ENCODE measurements at regions not wholly inside any gene's neighbourhood (a gene's known extent, or its start where the extent isn't known, plus 50 kb on each side); places are given as distances from the start of the nearest gene placed in this dataset.

DNA sequence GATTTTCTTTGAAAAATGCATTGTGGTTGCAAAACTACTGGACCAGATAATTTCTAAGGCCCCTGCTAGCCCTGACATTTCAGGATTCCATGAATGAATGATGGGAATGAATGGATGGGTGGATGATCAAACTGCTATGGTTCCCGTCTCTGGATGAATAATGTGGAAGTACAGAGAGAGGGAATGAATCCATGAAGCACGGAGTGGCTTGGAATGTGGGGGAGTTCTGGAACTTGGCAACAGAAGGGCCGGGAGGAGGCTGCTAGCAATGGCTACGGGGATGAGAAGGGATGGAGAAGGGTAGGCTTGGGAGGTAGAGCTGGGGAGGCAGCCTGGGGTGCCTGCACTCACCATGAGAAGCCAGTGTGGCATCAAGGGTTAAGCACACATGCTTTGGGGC, 84.8 kb downstream of the NCR2 start:
- H3K4me1 ChIP-seq (ENCODE audit: control insufficient read depth, insufficient read depth, low read length): no peaks in the 10 kb centered on the region
- DNase-seq (no peak), ATAC-seq (no peak)
- intact Hi-C loops (cut with DNase I): loop anchor here (5.0 to 10.0 kb wide), 4 partner anchors 45 to 175 kb away; no protein-coding TSS in a partner anchor
- H3K9me3 ChIP-seq (ENCODE audit: control insufficient read depth, low read length): peaks cover 2% of the 10 kb centered on the region
- WGBS: 68% methylated on average over 4 of the region's 4 CpGs
- no peak overlapping the region for H3K27ac ChIP-seq (ENCODE audit: low read length)
- no peak overlapping the region for H3K4me3 ChIP-seq (ENCODE audit: low read length)
- no peaks in the 10 kb centered on the region for H3K27me3 ChIP-seq (ENCODE audit: control insufficient read depth, insufficient read depth)

DNA sequence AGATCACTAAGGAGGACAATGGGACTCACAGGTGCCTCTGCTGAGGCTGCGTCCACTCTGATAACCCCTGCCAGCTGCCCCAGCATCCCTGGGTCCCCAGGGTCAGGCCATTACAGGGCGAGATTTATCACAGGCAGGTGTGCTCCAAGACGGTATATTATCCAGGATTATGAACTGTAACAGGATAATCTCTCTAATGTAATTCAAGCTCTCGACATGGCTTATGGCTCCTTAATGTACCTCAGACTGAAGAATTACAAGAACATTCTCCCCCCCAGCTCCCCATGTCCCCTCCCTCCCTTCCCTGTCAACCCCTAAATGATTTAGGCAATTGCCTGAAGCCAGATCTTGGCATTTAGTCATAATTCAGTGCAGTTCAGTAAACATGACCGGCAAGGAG, 86.8 kb downstream of the NCR2 start:
- H3K4me3 ChIP-seq (ENCODE audit: low read length): no peak overlapping the region
- peaks cover 2% of the 10 kb centered on the region for H3K9me3 ChIP-seq (ENCODE audit: control insufficient read depth, low read length)
- H3K27me3 ChIP-seq (ENCODE audit: control insufficient read depth, insufficient read depth): no peaks in the 10 kb centered on the region
- 75% methylated on average over 5 of the region's 5 CpGs for WGBS
- DNase-seq (no peak), ATAC-seq (no peak)
- intact Hi-C loops (cut with DNase I): loop anchor here (5.0 to 10.0 kb wide), 4 partner anchors 47 to 173 kb away; no protein-coding TSS in a partner anchor
- H3K4me1 ChIP-seq (ENCODE audit: control insufficient read depth, insufficient read depth, low read length): no peaks in the 10 kb centered on the region
- no peak overlapping the region for H3K27ac ChIP-seq (ENCODE audit: low read length)

GRCh38 chr6:41423002-41423401, 87.6 kb downstream of the NCR2 start:
- Histone ChIP-seq H3K27ac (ENCODE audit: low read length) (no peak overlapping the region), H3K4me3 (ENCODE audit: low read length) (no peak overlapping the region), H3K9me3 (ENCODE audit: control insufficient read depth, low read length) (peaks cover 2% of the 10 kb centered on the region), H3K4me1 (ENCODE audit: control insufficient read depth, insufficient read depth, low read length) (peaks cover 1% of the 10 kb centered on the region), H3K27me3 (ENCODE audit: control insufficient read depth, insufficient read depth) (no peaks in the 10 kb centered on the region)
- ATAC-seq: no peak
- DNase-seq: no peak
- intact Hi-C loops (cut with DNase I): loop anchor here (5.0 to 10.0 kb wide), 4 partner anchors 48 to 172 kb away; no protein-coding TSS in a partner anchor

- peak; percentile 7 to 40 for ATAC-seq
- peak; percentile 79 to 93 (median 87) for DNase-seq
- no peak overlapping the region for H3K4me3 ChIP-seq (ENCODE audit: low read length)
- no peaks in the 10 kb centered on the region for H3K27me3 ChIP-seq (ENCODE audit: control insufficient read depth, insufficient read depth)
- no peak overlapping the region for H3K27ac ChIP-seq (ENCODE audit: low read length)
- intact Hi-C loops (cut with DNase I): loop anchor here (5.0 to 10.0 kb wide), 4 partner anchors 50 to 170 kb away; no protein-coding TSS in a partner anchor
- H3K9me3 ChIP-seq (ENCODE audit: control insufficient read depth, low read length): no peaks in the 10 kb centered on the region
- WGBS: 8% methylated on average over 4 of the region's 4 CpGs
- H3K4me1 ChIP-seq (ENCODE audit: control insufficient read depth, insufficient read depth, low read length): peaks cover 1% of the 10 kb centered on the region
These were observed 89.1 kb downstream of the NCR2 start for GRCh38 chr6:41424370-41425058.

- H3K4me3 ChIP-seq (ENCODE audit: low read length): no peak overlapping the region
- no peak overlapping the region for H3K27ac ChIP-seq (ENCODE audit: low read length)
- intact Hi-C loops (cut with DNase I): loop anchor here in 2 of 4 donors (10.0 kb wide), 2 partner anchors 51 to 169 kb away; no protein-coding TSS in a partner anchor
- DNase-seq (no peak), ATAC-seq (no peak)
- peaks cover 1% of the 10 kb centered on the region for H3K4me1 ChIP-seq (ENCODE audit: control insufficient read depth, insufficient read depth, low read length)
- H3K9me3 ChIP-seq (ENCODE audit: control insufficient read depth, low read length): no peaks in the 10 kb centered on the region
- 100% methylated on average over 1 of the region's 1 CpG for WGBS
- no peaks in the 10 kb centered on the region for H3K27me3 ChIP-seq (ENCODE audit: control insufficient read depth, insufficient read depth)
These were observed 90.1 kb downstream of the NCR2 start for GRCh38 chr6:41425511-41425910.

GRCh38 chr6:41426438-41426851, 91.0 kb downstream of the NCR2 start:
- H3K27me3 ChIP-seq (ENCODE audit: control insufficient read depth, insufficient read depth): no peaks in the 10 kb centered on the region
- H3K4me1 ChIP-seq (ENCODE audit: control insufficient read depth, insufficient read depth, low read length): peaks cover 1% of the 10 kb centered on the region
- ATAC-seq: no peak
- H3K4me3 ChIP-seq (ENCODE audit: low read length): no peak overlapping the region
- peak in 1 of 3 donors; percentile 55 for DNase-seq
- no peaks in the 10 kb centered on the region for H3K9me3 ChIP-seq (ENCODE audit: control insufficient read depth, low read length)
- intact Hi-C loops (cut with DNase I): loop anchor here in 2 of 4 donors (10.0 kb wide), 2 partner anchors 52 to 168 kb away; no protein-coding TSS in a partner anchor
- no peak overlapping the region for H3K27ac ChIP-seq (ENCODE audit: low read length)
- WGBS: 26% methylated on average over 16 of the region's 16 CpGs

GRCh38 chr6:41426888-41427641, 91.7 kb downstream of the NCR2 start:
- Histone ChIP-seq H3K4me1 (ENCODE audit: control insufficient read depth, insufficient read depth, low read length) (peaks cover 1% of the 10 kb centered on the region), H3K9me3 (ENCODE audit: control insufficient read depth, low read length) (no peaks in the 10 kb centered on the region), H3K4me3 (ENCODE audit: low read length) (peak overlapping the region; percentile 84), H3K27ac (ENCODE audit: low read length) (no peak overlapping the region), H3K27me3 (ENCODE audit: control insufficient read depth, insufficient read depth) (no peaks in the 10 kb centered on the region)
- intact Hi-C loops (cut with DNase I): loop anchor here in 2 of 4 donors (10.0 kb wide), 2 partner anchors 52 to 168 kb away; no protein-coding TSS in a partner anchor
- DNase-seq (no peak), ATAC-seq (no peak)
- 29% methylated on average over 30 of the region's 30 CpGs for WGBS

- Histone ChIP-seq H3K27me3 (ENCODE audit: control insufficient read depth, insufficient read depth) (no peaks in the 10 kb centered on the region), H3K4me1 (ENCODE audit: control insufficient read depth, insufficient read depth, low read length) (peaks cover 1% of the 10 kb centered on the region), H3K27ac (ENCODE audit: low read length) (peak overlapping the region; percentile 82), H3K9me3 (ENCODE audit: control insufficient read depth, low read length) (no peaks in the 10 kb centered on the region), H3K4me3 (ENCODE audit: low read length) (peak overlapping the region; percentile 84)
- WGBS: under 1% methylated on average over 71 of the region's 71 CpGs
- ATAC-seq (peak; percentile 81 to 85), DNase-seq (peak; percentile 70 to 90 (median 88))
- intact Hi-C loops (cut with DNase I): loop anchor here in 2 of 4 donors (10.0 kb wide), 2 partner anchors 53 to 167 kb away; no protein-coding TSS in a partner anchor
These were observed 92.4 kb downstream of the NCR2 start for GRCh38 chr6:41427642-41428335.

DNA sequence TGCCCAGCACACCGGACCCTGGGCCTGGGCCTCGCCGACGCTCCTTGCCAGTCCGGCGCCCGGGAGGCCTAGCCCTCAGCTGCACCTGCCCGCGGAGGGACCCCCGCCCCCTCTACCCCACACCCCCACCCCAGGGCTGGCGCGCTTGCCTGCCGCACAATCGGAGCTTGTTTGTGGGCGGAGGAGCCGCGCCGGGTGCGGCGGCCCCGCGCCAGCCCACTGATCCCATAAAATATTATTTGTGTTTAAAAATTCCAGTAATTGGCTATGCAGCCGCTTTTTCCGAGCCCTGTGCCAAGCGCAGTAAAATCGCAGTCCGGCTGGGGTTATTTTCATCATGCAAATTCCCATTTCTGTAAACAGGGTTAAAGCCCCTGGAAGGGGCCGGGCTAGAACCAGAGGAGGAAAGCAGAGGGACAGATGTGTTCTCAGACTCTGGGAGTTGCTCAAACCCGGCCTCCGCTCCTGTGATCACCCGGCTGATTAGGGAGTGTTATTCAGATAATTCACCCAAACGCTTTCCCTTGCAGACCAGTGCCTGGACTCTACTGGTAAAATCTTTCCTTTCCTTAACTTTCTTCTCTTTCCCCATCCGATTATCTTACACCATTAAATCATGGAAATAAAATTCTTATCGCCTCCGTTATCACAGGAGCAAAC, 93.1 kb downstream of the NCR2 start:
- DNase-seq (peak; percentile 52 to 85 (median 83)), ATAC-seq (peak; percentile 19 to 24)
- H3K4me1 ChIP-seq (ENCODE audit: control insufficient read depth, insufficient read depth, low read length): peaks cover 1% of the 10 kb centered on the region
- no peaks in the 10 kb centered on the region for H3K9me3 ChIP-seq (ENCODE audit: control insufficient read depth, low read length)
- WGBS: 2% methylated on average over 35 of the region's 35 CpGs
- peak overlapping the region; percentile 84 for H3K4me3 ChIP-seq (ENCODE audit: low read length)
- intact Hi-C loops (cut with DNase I): loop anchor here in 2 of 4 donors (10.0 kb wide), 2 partner anchors 54 to 166 kb away; no protein-coding TSS in a partner anchor
- peak overlapping the region; percentile 66 for H3K27ac ChIP-seq (ENCODE audit: low read length)
- no peaks in the 10 kb centered on the region for H3K27me3 ChIP-seq (ENCODE audit: control insufficient read depth, insufficient read depth)

GRCh38 chr6:41428996-41429421, 93.6 kb downstream of the NCR2 start:
- no peaks in the 10 kb centered on the region for H3K9me3 ChIP-seq (ENCODE audit: control insufficient read depth, low read length)
- no peaks in the 10 kb centered on the region for H3K27me3 ChIP-seq (ENCODE audit: control insufficient read depth, insufficient read depth)
- peak overlapping the region; percentile 66 for H3K27ac ChIP-seq (ENCODE audit: low read length)
- DNase-seq (peak; percentile 77 to 87 (median 80)), ATAC-seq (peak; percentile 67 to 82)
- peaks cover 1% of the 10 kb centered on the region for H3K4me1 ChIP-seq (ENCODE audit: control insufficient read depth, insufficient read depth, low read length)
- H3K4me3 ChIP-seq (ENCODE audit: low read length): no peak overlapping the region
- 18% methylated on average over 5 of the region's 5 CpGs for WGBS
- intact Hi-C loops (cut with DNase I): loop anchor here in 2 of 4 donors (10.0 kb wide), 2 partner anchors 54 to 166 kb away; no protein-coding TSS in a partner anchor
